HG03060 (cell line): ENCODE measurements at regions not wholly inside any gene's neighbourhood (a gene's known extent, or its start where the extent isn't known, plus 50 kb on each side); places are given as distances from the start of the nearest gene placed in this dataset.
"Not testable (repeated sequence)": the region's sequence is repeated elsewhere in the genome, so short reads cannot be mapped to it uniquely, and the experiment has no call there.

ENCODE experiments used
- ATAC-seq: cut with Tn5 transposase; IDR thresholded peaks from one replicate; pipeline ENCODE4 v1.9.1; 2021; ENCODE audit warnings: low read depth, moderate number of reproducible peaks; ENCODE audit not compliant: unreplicated experiment

GRCh38 chr7:37598824-37599223 is 84.7 kb upstream of the GPR141 start:
- no peak for ATAC-seq

DNA sequence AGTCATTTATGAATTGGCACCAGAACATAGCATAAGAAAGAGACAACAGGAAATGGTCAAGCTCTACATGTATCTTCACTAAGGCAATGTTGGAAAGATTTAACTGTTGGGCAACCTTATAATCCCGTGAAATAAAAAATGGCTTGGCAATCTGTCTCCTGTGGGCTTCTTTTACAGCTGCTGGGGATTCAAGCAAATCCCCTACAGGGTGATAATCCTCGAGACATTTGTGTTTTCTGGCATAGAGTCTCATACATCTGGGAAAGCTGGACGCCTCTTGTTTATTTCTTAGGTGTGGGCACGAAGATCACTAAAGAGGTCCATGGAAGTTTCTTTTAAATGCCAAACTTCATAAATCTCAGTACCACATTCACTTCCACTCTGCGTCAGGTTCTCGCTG is 82.2 kb upstream of the GPR141 start:
- ATAC-seq = no peak

GRCh38 chr7:37604078-37604477 is 79.5 kb upstream of the GPR141 start:
- ATAC-seq = no peak

GRCh38 chr7:37617406-37617805 is 66.2 kb upstream of the GPR141 start:
- not testable (repeated sequence) for ATAC-seq

GRCh38 chr7:37633048-37633447 is 50.5 kb upstream of the GPR141 start:
- ATAC-seq = no peak
